ENCODE measurements at regions not wholly inside any gene's neighbourhood (a gene's known extent, or its start where the extent isn't known, plus 50 kb on each side); places are given as distances from the start of the nearest gene placed in this dataset.

- H3K27me3 ChIP-seq = no peaks in the 10 kb centered on the region
- H3K27ac ChIP-seq = no peak overlapping the region
- intact Hi-C loops (cut with DNase I) = no loop called here
- no peaks in the 10 kb centered on the region for H3K9me3 ChIP-seq
- H3K4me1 ChIP-seq (ENCODE audit: insufficient read depth) = no peaks in the 10 kb centered on the region
- DNase-seq = no peak
- 87 to 91% (median 88%) methylated on average over 2 of the region's 2 CpGs for WGBS, 3 donors
- H3K4me3 ChIP-seq = no peak overlapping the region
- TF ChIP-seq POLR2A (IDR thresholded peaks at IDR 0.05) = no peak
- no peak for TF ChIP-seq CTCF (IDR thresholded peaks at IDR 0.05)
- no peak for TF ChIP-seq EP300 (IDR thresholded peaks at IDR 0.05)
- H3K36me3 ChIP-seq = no peaks in the 10 kb centered on the region
Measured at GRCh38 chr5:162529886-162530285, 462.3 kb downstream of the GABRG2 start.

GRCh38 chr5:162543437-162543836 lies 475.9 kb downstream of the GABRG2 start:
- Histone ChIP-seq H3K27me3 (no peaks in the 10 kb centered on the region), H3K27ac (no peak overlapping the region), H3K4me3 (no peak overlapping the region), H3K36me3 (no peaks in the 10 kb centered on the region), H3K4me1 (ENCODE audit: insufficient read depth) (no peaks in the 10 kb centered on the region), H3K9me3 (no peaks in the 10 kb centered on the region)
- intact Hi-C loops (cut with DNase I) = no loop called here
- no peak for DNase-seq
- TF ChIP-seq CTCF (IDR thresholded peaks at IDR 0.05) (no peak), EP300 (IDR thresholded peaks at IDR 0.05) (no peak), POLR2A (IDR thresholded peaks at IDR 0.05) (no peak)
- 4 to 15% (median 11%) methylated on average over 2 of the region's 2 CpGs for WGBS, 3 donors

- no peaks in the 10 kb centered on the region for H3K36me3 ChIP-seq
- no peak overlapping the region for H3K4me3 ChIP-seq
- no peaks in the 10 kb centered on the region for H3K27me3 ChIP-seq
- no peak for DNase-seq
- no peaks in the 10 kb centered on the region for H3K4me1 ChIP-seq (ENCODE audit: insufficient read depth)
- TF ChIP-seq CTCF (IDR thresholded peaks at IDR 0.05) = no peak
- no peak for TF ChIP-seq EP300 (IDR thresholded peaks at IDR 0.05)
- TF ChIP-seq POLR2A (IDR thresholded peaks at IDR 0.05) = no peak
- H3K9me3 ChIP-seq = no peaks in the 10 kb centered on the region
- H3K27ac ChIP-seq = no peak overlapping the region
- intact Hi-C loops (cut with DNase I) = no loop called here
- WGBS, 3 donors = 83 to 89% (median 85%) methylated on average over 2 of the region's 2 CpGs
Measured at GRCh38 chr5:162544905-162545304, 477.3 kb downstream of the GABRG2 start.

GRCh38 chr5:162550236-162550635 lies 482.7 kb downstream of the GABRG2 start:
- no peak for DNase-seq
- no peaks in the 10 kb centered on the region for H3K9me3 ChIP-seq
- H3K4me3 ChIP-seq = no peak overlapping the region
- 87 to 93% (median 87%) methylated on average over 13 of the region's 13 CpGs for WGBS, 3 donors
- H3K27me3 ChIP-seq = no peaks in the 10 kb centered on the region
- no peak overlapping the region for H3K27ac ChIP-seq
- H3K36me3 ChIP-seq = no peaks in the 10 kb centered on the region
- H3K4me1 ChIP-seq (ENCODE audit: insufficient read depth) = no peaks in the 10 kb centered on the region
- intact Hi-C loops (cut with DNase I) = no loop called here
- TF ChIP-seq CTCF (IDR thresholded peaks at IDR 0.05) (no peak), POLR2A (IDR thresholded peaks at IDR 0.05) (no peak), EP300 (IDR thresholded peaks at IDR 0.05) (no peak)

- 85 to 88% (median 87%) methylated on average over 6 of the region's 6 CpGs for WGBS, 3 donors
- Histone ChIP-seq H3K27me3 (no peaks in the 10 kb centered on the region), H3K4me1 (ENCODE audit: insufficient read depth) (no peaks in the 10 kb centered on the region), H3K36me3 (no peaks in the 10 kb centered on the region), H3K4me3 (no peak overlapping the region), H3K9me3 (no peaks in the 10 kb centered on the region), H3K27ac (no peak overlapping the region)
- DNase-seq = no peak
- intact Hi-C loops (cut with DNase I) = no loop called here
- TF ChIP-seq CTCF (IDR thresholded peaks at IDR 0.05) (no peak), EP300 (IDR thresholded peaks at IDR 0.05) (no peak), POLR2A (IDR thresholded peaks at IDR 0.05) (no peak)
Measured at GRCh38 chr5:162558120-162558519, 490.5 kb downstream of the GABRG2 start.

All from ovary (tissue), 7 donors.